Amniotic epithelial cell (primary cell): ENCODE measurements at regions not wholly inside any gene's neighbourhood (a gene's known extent, or its start where the extent isn't known, plus 50 kb on each side); places are given as distances from the start of the nearest gene placed in this dataset.
"Not testable (repeated sequence)": the region's sequence is repeated elsewhere in the genome, so short reads cannot be mapped to it uniquely, and the experiment has no call there.

Source experiments
- DNase-seq: peaks from one replicate; pipeline ENCODE4 v3.0.0-alpha.2; 2010; ENCODE audit warnings: low read depth

DNA sequence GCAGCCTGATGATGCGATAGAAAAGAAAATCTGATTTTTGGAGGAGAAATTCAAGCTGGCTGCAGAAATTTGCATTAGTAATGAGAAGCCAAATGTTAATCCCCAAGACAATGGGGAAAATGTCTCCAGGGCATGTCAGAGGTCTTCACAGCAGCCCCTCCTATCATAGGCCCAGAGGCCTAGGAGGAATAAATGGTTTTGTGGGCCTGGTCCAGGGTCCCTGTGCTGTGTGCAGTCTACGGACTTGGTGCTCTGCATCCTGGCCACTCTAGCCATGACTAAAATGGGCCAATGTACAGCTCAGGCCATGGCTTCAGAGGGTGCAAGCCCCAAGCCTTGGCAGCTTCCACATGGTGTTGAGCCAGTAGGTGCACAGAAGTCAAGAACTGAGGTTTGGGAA is 303.8 kb upstream of the SEMA3C start:
- DNase-seq: not testable (repeated sequence)

DNA sequence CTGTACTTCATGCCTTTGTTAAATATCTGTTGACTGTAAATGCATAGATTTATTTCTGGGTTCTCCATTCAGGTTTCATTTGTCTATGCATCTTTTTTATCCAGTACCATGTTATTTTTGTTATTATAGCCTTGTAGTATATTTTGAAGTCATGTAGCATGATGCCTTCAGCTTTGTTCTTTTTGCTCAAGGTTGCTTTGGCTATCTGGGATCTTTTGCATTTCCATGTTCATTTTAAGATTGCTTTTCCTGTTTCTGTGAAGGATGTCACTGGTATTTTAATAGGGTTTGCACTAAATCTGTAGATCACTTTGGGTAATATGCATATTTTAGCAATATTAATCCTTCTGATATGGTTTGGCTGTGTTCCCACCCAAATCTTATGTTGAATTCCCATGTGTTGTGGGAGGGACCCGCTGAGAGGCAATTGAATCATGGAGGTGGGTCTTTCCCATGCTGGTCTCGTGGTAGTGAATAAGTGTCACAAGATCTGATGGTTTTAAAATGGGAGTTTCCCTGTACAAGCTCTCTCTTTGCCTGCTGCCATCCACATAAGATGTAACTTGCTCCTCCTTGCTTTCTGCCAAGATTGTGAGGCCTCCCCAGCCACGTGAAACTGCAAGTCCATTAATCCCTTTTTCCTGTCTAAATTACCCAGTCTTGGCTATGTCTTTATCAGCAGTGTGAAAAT is 302.8 kb upstream of the SEMA3C start:
- DNase-seq: no peak

DNA sequence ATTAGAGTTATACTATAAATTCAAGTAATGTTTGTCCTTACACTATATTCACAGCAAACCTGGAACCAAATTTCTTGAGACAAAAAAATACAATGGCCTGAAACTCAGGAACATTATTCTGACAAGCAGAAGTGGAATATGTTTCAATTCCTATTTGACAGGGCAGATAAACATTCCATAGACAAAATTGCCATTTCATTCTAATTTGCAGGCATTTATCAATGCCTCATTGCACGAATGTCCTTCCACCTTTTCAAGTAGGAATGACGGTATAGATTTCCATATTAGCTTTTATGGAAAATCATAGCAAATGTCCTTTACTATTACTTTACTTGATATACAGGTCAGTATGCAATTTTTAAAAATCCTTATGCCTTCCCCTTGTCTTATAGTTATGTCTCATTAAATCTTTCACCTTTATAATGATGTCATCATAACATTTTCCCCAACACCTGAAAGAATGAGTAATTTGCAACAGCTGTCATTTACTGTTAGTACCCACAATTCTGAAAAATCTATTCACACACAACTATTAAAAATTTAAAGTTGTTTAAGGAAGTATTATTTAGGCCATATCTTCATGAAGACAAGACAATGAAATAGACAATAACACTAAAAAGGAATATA is 299.7 kb upstream of the SEMA3C start:
- DNase-seq: no peak

DNA sequence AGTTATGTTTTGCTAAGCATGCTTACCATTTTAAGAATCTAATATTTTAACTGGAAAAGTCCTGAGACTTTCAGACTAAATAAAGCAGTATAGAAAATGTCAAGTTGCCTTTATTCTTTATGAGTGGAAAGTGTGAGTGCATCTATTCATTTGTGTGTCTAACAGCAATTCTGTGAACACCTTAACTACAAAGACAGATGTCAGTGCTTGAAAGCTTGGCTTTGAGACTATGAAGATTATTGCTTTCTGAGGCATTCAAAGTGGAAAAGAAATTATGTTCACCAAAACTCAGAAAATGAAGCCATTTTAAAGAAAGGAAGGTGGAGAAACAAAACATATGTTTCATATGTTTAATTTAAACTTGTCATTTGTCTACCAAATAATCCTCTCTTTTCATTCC is 294.5 kb upstream of the SEMA3C start:
- DNase-seq: no peak

DNA sequence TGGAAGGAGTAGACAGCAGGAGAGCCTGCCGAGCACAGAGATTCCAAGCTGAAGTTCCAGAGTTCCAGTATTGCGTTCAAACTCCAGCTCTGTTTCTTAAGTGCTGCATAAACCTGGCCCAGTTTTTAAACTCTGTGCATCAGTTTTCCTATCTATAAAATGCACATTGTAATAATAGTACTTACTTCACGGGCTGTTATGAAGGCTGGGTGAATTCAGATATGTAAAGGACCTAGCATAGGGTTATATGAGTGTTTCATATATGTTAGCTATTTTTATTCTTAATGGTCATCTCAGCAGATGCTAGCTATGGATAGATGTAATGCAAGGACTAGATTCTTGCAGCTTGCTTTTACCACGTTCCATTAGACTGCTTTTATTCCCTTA is 293.1 kb upstream of the SEMA3C start:
- DNase-seq: no peak

DNA sequence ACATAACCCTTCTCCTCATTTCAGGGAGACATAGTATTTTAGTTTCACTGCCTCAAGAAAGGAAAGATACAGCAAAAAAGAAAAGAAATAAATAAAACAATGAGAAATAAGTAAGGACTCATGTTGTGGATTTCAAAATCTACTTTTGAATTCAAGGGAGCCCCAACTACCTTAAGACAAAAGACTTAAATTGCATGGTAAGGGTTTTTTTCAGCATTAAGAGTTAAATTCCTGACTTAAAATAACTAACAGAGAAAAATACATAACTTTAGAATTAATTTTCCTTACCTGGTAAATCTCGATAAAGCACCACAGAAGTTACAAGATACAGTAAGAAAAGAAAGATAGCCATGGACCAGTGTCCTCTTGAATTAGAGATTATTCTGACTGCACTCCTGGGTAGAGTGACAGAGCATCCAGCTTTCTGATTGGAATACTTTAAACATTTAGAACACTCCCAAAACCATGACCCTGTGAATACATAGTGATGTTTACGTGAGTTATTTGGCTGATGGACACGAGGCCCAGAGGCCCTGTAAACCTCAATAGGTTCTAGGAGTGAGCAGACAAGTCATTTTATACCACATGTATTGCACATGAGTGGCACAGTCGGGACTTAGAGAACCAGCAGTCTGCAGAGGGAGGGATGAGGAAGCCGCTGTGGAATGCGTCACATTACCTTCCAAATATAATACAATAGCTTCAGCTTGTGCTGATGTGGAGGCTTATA is 292.5 kb upstream of the SEMA3C start:
- DNase-seq: no peak

DNA sequence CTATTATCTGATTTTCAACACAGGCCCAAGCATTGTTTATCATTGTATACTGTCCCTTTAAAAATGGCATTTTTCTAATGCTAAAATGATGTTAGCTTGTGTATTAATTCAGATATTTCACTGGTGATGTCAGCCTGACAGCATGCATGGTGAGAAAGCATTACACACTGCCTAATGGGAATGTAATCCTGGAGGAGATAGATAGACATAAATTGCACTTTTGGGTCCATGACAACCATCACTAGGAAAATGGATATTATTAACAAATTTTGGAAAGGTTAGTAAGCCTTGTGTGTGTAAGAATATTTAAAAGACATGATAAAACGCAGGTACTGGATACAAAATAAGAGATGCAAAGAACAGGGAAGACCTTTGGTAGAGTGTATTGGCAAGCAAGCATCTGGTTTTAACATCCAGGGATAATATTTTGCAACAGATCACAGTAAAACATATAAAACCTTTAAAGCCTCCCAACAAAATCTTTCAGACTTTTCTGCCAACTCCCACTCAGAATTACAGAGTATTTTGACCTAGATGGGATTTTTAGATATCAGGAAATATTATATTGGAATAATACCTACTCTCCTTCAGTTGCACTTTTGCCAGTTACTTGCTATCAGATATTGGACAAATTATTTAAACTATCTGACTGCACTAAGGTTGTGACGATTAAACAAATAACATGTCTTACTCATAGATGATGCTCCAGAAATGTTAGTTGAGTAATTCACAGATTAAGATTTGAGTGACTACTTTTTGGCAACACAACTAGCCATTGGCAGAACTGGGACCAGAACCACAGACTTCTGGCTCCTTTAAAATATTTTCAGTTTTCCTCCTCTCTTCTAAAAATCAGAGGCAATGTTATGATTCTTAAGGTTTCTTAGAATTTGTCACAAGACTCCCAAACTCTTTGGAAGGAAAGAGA is 291.6 kb upstream of the SEMA3C start:
- DNase-seq: peak; percentile 44

DNA sequence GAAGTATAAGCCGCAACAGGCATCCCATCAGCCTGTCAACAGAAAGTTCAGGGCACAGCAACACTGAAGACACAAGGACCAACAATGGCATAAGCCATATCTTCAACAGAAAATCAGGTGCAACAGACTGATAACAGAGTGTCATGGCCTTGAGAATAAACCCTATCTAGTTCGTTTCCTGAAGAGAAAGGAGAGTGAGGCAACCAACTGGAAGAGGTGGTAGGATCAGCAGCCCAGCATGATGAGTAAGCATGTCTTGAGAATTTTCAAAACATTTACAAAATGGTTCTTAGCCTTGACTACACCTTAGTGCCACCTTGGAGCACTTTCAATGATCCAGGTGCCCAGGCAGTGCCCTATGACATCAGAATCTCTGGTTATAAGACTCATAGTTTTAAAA is 290.2 kb upstream of the SEMA3C start:
- peak; percentile 53 for DNase-seq

DNA sequence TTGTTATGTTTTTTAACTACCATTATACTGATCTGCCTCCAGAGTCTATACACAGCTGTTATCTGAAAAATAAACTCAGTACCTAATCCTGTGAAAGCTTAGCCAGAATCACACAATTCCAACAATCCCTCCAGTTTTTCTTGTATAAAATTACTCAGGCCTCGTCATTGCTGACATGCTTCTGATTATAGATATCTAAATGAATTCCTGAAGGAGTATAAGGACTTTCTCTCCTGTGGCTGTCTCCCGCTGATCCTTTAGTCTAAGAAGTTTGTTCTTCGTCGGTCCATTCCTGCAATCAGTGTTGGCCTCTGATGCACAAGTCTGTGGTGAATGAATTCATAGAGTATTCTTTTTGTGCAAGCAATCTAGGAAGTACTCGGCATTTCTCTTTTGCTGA is 288.9 kb upstream of the SEMA3C start:
- peak; percentile 32 for DNase-seq

DNA sequence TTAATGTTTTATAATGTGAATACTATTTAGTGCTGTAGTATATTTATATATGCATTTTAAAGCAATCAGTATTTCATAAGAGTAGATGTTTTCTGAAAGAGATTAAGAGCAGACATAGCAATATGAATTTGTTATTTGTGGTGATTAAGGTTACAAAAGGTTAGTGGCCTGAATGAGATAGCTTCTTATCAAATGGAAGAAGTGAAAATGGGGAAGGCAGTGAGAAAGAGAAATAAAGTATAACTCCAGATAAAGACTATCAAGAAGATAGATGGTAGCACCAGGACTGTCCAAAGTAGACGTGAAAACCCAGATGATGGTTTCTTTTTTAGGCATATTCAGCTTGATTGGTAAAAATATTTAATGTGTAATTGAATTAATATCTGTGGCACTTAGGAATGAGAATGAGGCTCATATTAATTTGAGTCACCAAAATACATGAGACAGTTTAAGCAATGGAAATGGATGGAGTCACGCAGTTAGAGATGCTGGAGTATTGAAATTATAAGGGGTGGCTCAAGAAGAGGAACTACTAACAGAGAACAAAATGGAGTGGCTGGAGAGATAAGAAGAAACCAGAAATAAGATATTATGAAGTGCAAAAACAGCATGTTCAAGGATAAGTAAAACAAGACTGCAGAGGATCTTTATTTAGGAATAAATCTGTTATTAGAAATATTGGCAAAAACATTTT is 288.0 kb upstream of the SEMA3C start:
- DNase-seq: no peak

DNA sequence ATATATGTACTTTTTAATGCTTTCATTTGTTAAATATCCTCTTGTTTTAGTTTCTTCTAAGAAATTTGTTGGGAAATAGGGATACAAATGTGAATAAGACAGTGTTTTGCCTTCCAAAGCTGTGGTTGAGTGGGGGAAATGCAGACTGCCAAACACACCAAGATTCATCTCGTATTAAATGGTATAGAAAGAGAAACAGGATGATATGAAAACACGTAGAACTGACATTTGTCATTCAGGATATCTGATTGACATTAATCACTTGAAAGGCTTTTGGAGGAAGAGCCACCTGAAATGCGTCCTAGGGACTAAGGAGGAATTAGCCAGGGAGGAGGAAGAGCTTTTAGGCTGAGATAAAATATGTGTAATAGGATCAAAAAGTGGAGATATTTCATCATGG is 287.4 kb upstream of the SEMA3C start:
- no peak for DNase-seq

DNA sequence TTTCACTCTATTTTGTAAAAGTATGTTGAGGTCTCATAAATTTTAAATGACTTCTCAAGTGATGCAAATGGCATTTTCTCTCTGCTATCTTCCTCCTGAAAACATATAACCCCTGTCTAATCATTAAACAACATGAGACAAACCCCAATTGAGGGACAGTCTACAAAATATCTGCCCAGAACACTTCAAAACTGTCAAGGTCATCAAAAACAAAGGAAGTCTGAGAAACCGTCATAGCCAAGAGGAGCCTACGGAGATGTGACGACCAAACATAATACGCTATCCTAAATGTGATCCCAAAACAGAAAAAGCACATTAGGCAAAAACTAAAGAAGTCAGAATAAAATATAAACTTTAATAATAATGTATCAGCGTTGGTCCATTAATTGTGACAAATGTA is 282.3 kb upstream of the SEMA3C start:
- no peak for DNase-seq

DNA sequence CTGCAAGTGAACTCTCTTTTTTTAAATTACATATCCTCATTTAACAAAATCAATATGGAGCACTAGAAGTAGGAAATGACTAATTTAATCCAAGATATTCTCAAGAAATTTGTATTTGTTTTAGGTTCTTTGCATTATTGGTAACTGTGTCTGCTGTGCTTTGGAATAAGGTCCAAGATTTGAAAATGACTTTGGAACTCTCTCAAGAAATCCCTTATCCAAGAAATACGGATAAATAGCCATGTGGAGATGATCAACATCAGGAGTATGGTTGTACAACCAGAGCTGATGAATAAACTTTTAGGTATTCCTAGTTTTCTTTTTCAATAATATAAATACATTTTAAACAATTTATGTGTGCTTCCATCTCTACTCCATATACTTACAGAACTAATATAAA is 279.9 kb upstream of the SEMA3C start:
- no peak for DNase-seq

DNA sequence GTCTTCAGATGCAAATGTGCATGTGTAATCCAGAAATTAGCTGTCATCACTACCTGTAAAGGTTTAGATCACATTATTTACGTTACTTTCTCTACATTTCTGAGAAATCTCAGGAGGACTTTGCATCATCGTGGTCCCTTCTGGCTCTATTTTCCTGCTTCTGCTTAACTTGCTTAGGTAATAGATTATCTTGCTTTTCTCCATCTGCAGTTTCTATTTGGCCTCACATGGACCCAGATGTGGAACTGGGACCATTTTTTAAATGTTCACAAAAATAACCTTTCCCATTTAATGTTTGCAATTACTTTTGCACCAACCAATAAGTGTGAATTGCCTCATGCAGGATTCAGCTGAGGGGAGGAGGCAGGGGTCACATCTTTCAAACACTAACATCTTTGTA is 278.4 kb upstream of the SEMA3C start:
- no peak for DNase-seq

DNA sequence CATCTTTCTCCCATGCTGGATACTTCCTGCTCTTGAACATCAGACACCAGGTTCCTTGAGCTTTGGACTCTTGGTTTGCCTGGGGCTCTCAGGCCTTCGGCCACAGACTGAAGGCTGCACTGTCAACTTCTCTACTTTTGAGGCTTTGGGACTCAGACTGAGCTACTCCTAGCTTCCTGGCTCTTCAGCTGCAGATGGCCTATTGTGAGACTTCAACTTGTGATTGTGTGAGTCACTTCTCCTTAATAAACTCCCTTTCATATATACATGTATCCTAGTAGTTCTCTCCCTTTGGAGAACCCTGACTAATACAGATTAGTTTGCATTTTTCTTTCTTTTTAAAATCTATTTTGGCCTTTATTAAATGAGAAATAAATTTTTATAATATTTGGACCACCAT is 276.2 kb upstream of the SEMA3C start:
- DNase-seq: no peak

DNA sequence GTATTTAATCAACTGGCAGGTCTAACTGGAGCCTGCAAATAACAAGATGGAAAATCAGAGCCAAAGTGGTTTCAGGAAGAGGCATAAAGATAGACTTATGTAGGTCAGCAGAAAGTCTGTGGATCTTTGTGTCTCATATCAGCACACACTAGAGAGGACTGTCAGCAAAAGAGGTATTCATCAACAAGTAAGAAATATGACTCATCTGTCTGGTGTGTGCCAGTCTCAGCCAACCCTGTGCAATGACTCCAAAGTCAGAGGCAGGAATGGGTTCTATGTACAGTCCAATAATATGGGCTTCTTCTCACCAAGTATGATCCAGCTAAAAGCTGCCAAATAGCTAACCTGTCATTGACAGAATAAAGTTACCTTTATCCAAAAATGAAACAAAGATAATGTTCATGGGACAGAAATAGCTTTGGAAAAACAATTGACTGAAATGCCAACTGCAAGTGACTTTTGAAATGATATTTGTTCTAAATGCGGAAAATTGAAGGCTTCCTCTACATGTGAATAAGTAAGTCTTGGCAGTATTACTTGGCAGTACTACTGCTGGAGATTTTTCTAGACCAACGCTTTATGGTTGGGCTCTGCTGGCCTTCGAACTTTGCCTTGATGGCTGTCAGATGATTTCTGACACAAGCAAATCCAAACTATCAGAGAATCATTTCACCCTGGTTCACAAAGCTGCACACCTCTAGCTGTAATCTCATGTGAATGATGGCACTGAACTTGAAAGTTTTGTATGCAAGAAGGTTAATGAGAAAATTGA is 272.3 kb upstream of the SEMA3C start:
- DNase-seq: peak; percentile 74

DNA sequence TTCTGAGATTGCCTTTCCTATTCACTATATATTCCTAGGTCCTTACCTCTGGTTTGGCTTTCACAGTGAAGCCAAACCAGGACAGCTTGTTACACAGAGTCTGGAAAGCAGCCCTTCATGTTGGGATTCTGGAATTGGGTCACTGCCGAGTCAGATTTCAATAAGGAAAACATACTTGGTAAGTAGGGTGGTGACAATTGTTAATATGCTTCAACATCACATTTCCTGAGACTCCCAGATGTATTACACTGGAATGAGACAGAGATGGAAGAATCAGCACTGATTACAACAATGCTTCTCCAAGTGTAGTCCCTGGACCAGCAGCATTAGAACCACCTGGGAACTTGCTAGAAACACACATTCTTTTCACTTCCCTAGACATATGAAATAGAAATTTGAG is 268.9 kb upstream of the SEMA3C start:
- no peak for DNase-seq

DNA sequence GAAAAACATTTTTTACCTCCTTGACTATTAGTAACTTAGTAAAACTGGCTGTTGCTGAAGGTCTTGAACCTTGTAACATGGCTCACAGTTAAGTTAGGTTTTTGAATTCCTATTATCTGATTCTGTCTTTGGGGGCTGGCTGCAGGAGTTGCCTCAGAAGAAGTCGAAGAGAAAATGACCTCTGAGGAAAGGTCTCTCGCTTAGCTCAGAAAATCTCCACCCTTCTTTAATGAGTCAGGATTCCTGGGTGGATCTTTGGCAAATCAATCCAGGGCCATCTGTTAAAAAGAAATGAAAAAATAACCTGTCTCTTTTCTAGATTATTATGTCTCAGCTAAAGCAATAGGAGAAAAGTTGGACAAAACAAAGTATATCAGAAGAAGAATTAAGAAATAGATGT is 267.8 kb upstream of the SEMA3C start:
- DNase-seq: peak; percentile 68

DNA sequence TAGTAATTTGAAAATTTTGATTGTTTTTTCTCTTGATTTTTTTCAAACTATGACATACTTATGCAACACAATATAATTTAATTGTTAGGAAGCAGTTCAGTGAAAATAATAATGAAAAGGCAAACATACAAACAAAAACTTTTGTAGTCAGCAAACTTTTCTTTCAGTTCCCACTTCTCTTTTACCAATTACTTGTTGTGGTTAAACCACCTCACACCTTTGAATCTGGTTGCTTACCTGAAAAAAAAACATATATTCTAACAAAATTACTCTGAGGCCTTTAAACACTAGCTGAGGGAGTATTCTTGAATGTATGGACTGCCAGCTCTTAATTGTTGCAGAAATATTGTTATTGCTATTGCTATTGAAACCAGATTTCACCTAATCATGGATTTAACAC is 266.2 kb upstream of the SEMA3C start:
- no peak for DNase-seq

DNA sequence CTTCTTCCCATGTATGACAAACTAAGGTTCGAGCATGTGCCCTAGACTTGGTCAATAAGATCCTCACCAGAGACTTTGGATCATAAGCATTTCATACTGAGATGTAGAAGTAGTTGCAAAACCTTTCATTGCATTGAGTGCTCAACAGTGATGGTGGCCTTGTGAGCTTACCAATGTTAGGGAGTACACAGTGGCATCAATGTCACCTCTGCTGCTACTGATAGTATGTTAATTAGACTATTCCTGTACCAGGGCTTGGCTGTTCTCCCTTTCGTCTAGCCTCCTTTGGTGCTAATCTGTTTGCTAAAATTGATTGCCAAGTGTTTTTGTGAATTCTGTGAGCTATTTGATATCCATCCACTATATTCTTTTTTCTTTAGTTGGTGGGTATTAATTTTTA is 264.5 kb upstream of the SEMA3C start:
- no peak for DNase-seq

DNA sequence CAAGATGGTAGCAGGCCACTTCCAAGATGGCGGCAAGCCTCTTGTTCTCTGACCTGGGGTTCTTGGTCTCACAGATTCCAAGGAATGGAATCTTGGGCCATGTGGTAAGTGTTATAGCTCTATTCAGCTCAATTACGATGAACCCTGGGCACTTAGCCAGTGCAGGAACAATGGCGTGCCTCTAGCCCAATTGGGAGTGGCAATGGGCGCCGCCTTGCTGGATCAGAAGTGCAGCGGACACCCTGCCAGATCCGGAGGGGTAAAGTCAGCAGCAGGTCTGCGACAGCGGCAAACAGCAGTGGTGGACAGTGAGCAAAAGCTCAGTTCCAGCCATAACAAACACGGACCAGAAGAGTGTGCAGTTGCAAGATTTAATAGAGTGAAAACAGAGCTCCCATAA is 263.2 kb upstream of the SEMA3C start:
- not testable (repeated sequence) for DNase-seq
